Lung (tissue), 11 donors: ENCODE measurements at regions not wholly inside any gene's neighbourhood (a gene's known extent, or its start where the extent isn't known, plus 50 kb on each side); places are given as distances from the start of the nearest gene placed in this dataset.

Source experiments
- ATAC-seq: fragments of 200-7000 bp; cut with Tn5 transposase; one replicate; pipeline ENCODE4 v1.9.1; 2020; ENCODE audit warnings: moderate number of reproducible peaks; ENCODE audit not compliant: insufficient read depth, low FRiP score
- DNase-seq, 3 donors: peaks; one replicate each; pipeline ENCODE4 v3.0.0-alpha.2; 2013 to 2017
- H3K27ac ChIP-seq, 2 donors: one replicate each; pipeline ENCODE4 v1.5.1; 2013; ENCODE audit warnings: mild to moderate bottlenecking in 2 of 2, moderate library complexity in 2 of 2, control low read depth in 1 of 2, inconsistent platforms in 1 of 2, low read depth in 1 of 2, low read length in 1 of 2
- H3K27me3 ChIP-seq, 3 donors: one replicate each; pipeline ENCODE4 v1.5.1; 2013; ENCODE audit warnings: low read length in 2 of 3; ENCODE audit not compliant: control insufficient read depth in 3 of 3, insufficient read depth in 3 of 3
- H3K36me3 ChIP-seq, 4 donors: one replicate each; pipeline ENCODE4 v1.5.1; 2013; ENCODE audit warnings: low read length in 4 of 4, mild to moderate bottlenecking in 1 of 4, moderate library complexity in 1 of 4; ENCODE audit not compliant: control insufficient read depth in 4 of 4, insufficient read depth in 4 of 4
- H3K4me1 ChIP-seq, 5 donors: one replicate each; pipeline ENCODE4 v1.5.1; 2013; ENCODE audit warnings: low read length in 5 of 5, mild to moderate bottlenecking in 2 of 5, moderate library complexity in 1 of 5; ENCODE audit not compliant: control insufficient read depth in 5 of 5, insufficient read depth in 5 of 5
- H3K4me3 ChIP-seq: one replicate; pipeline ENCODE4 v1.5.1; 2013; ENCODE audit warnings: mild to moderate bottlenecking, control low read depth, moderate library complexity
- H3K9ac ChIP-seq, 2 donors: one replicate each; pipeline ENCODE4 v1.5.1; 2013; ENCODE audit warnings: low read length in 2 of 2, control low read depth in 1 of 2; ENCODE audit not compliant: insufficient read depth in 1 of 2
- H3K9me3 ChIP-seq, 4 donors: one replicate each; pipeline ENCODE4 v1.5.1; 2013; ENCODE audit warnings: low read length in 3 of 4, mild to moderate bottlenecking in 1 of 4, moderate library complexity in 1 of 4; ENCODE audit not compliant: control insufficient read depth in 4 of 4, insufficient read depth in 3 of 4
- CTCF ChIP-seq: IDR thresholded peaks from 2 replicates; pipeline ENCODE4 v1.5.1; 2012; ENCODE audit warnings: mild to moderate bottlenecking; ENCODE audit errors: control extremely low read depth, extremely low read depth
- WGBS, 2 donors: extraction: QIAGEN DNeasy Blood & Tissue Kit; methylation state at CpG; one replicate each; pipeline ENCODE4 v1.1.7; 2013; 5-methylcytosine and 5-hydroxymethylcytosine counted together
- donor health status: control.
- donor health status: control.
- donor health status: Bipolar disorder and iron deficiency.
- donor health status: healthy.
- donor health status: DM: yes; HTN: yes; CAD: no.

GRCh38 chr1:223445402-223445801, 52.2 kb downstream of the CCDC185 start:
- H3K36me3 ChIP-seq: no peaks in the 10 kb centered on the region
- H3K9ac ChIP-seq: no peak overlapping the region
- no peak for TF ChIP-seq CTCF
- no peak overlapping the region for H3K4me3 ChIP-seq
- WGBS, 2 donors: 72 to 74% methylated on average over 2 of the region's 2 CpGs
- H3K4me1 ChIP-seq: no peaks in the 10 kb centered on the region
- no peaks in the 10 kb centered on the region for H3K27me3 ChIP-seq
- DNase-seq: no peak
- no peak overlapping the region for H3K27ac ChIP-seq
- peaks cover 0 to 5% (median 1%) of the 10 kb centered on the region in 4 donors for H3K9me3 ChIP-seq
- no peak for ATAC-seq

GRCh38 chr1:223453902-223454301, 60.7 kb downstream of the CCDC185 start:
- Histone ChIP-seq H3K27ac (no peak overlapping the region), H3K36me3 (no peaks in the 10 kb centered on the region), H3K4me3 (no peak overlapping the region), H3K27me3 (no peaks in the 10 kb centered on the region), H3K9me3 (peaks cover 0 to 2% (median 0%) of the 10 kb centered on the region in 4 donors), H3K4me1 (no peaks in the 10 kb centered on the region), H3K9ac (no peak overlapping the region)
- WGBS, 2 donors: 70 to 85% methylated on average over 4 of the region's 4 CpGs
- DNase-seq (no peak), ATAC-seq (no peak)
- no peak for TF ChIP-seq CTCF

- WGBS, 2 donors: 75 to 96% methylated on average over 2 of the region's 2 CpGs
- DNase-seq (no peak), ATAC-seq (no peak)
- Histone ChIP-seq H3K4me3 (no peak overlapping the region), H3K9ac (no peak overlapping the region), H3K36me3 (no peaks in the 10 kb centered on the region), H3K9me3 (peaks cover 0 to 2% (median 0%) of the 10 kb centered on the region in 4 donors), H3K4me1 (no peaks in the 10 kb centered on the region), H3K27me3 (no peaks in the 10 kb centered on the region), H3K27ac (no peak overlapping the region)
- TF ChIP-seq CTCF: no peak
Observed at GRCh38 chr1:223454959-223455358, 61.7 kb downstream of the CCDC185 start.

GRCh38 chr1:223455470-223455869, 62.3 kb downstream of the CCDC185 start:
- no peak overlapping the region for H3K4me3 ChIP-seq
- no peaks in the 10 kb centered on the region for H3K4me1 ChIP-seq
- no peak for TF ChIP-seq CTCF
- no peak for DNase-seq
- 81 to 94% methylated on average over 1 of the region's 1 CpG for WGBS, 2 donors
- H3K27ac ChIP-seq: no peak overlapping the region
- no peaks in the 10 kb centered on the region for H3K36me3 ChIP-seq
- H3K9me3 ChIP-seq: peaks cover 0 to 2% (median 0%) of the 10 kb centered on the region in 4 donors
- no peaks in the 10 kb centered on the region for H3K27me3 ChIP-seq
- no peak overlapping the region for H3K9ac ChIP-seq
- no peak for ATAC-seq
